Esophagus squamous epithelium (tissue), 5 donors: ENCODE measurements at regions not wholly inside any gene's neighbourhood (a gene's known extent, or its start where the extent isn't known, plus 50 kb on each side); places are given as distances from the start of the nearest gene placed in this dataset.

Experiments
- DNase-seq: peaks from one replicate; lab custom pipeline; 2025; lab: John Stamatoyannopoulos, UW
- H3K27ac ChIP-seq, 4 donors: fragments of 200-600 bp; sonication (generic); one replicate each; pipeline ENCODE4 v1.5.1; 2016 to 2019; ENCODE audit warnings: mild to moderate bottlenecking in 1 of 4
- H3K27me3 ChIP-seq, 4 donors: fragments of 200-600 bp; sonication (generic); 1 replicate in 3 of 4; 2 replicates in 1 of 4; pipeline versions ENCODE4 v1.5.1 to v1.6.0; 2017 to 2021; ENCODE audit warnings: antibody characterized with exemption in 1 of 4
- H3K36me3 ChIP-seq, 3 donors: fragments of 200-600 bp; sonication (generic); one replicate each; pipeline ENCODE4 v1.5.1; 2016 to 2019
- H3K4me1 ChIP-seq, 3 donors: fragments of 200-600 bp; sonication (generic); one replicate each; pipeline ENCODE4 v1.5.1; 2017 to 2019
- H3K4me3 ChIP-seq, 4 donors: fragments of 200-600 bp; sonication (generic); 1 replicate in 3 of 4; 2 replicates in 1 of 4; pipeline ENCODE4 v1.5.1; 2016 to 2019; ENCODE audit warnings: mild to moderate bottlenecking in 2 of 4, moderate library complexity in 1 of 4
- H3K9me3 ChIP-seq, 3 donors: fragments of 200-600 bp; sonication (generic); one replicate each; pipeline ENCODE4 v1.5.1; 2016 to 2019
- POLR2A ChIP-seq, 4 donors: fragments of 450-650 bp; IDR thresholded peaks; one replicate each; pipeline ENCODE4 v1.6.1; 2017; ENCODE audit warnings: antibody characterized with exemption in 4 of 4, mild to moderate bottlenecking in 4 of 4, moderate library complexity in 3 of 4
- WGBS, 2 donors: methylation state at CpG; one replicate each; pipeline ENCODE4 v1.1.5; 2018; 5-methylcytosine and 5-hydroxymethylcytosine counted together
- intact Hi-C: fragments of 100-400 bp; cut with DNase I; formaldehyde crosslinking; loops from one replicate; pipeline ENCODE4 v1.15.0; 2022
- TF ChIP-seq, protein P1 (sequence below), 6 experiments: fragments of 450-650 bp in 4 of 6; fragments of 200-600 bp in 2 of 6; sonication (generic) in 2 of 6; IDR thresholded peaks; one replicate each; pipeline ENCODE4 v1.5.1; 2016 to 2019; ENCODE audit warnings: antibody characterized with exemption in 6 of 6, mild to moderate bottlenecking in 4 of 6, moderate library complexity in 4 of 6
- donor health status: DM: yes; HTN: yes; CAD: no.

- peaks cover 0 to 56% (median 0%) of the 10 kb centered on the region in 4 donors for H3K27me3 ChIP-seq
- no peaks in the 10 kb centered on the region for H3K36me3 ChIP-seq
- 71 to 79% methylated on average over 1 to 4 of the region's 6 CpGs for WGBS, 2 donors
- intact Hi-C loops = no loop called here
- H3K27ac ChIP-seq = no peak overlapping the region
- no peak overlapping the region for H3K4me3 ChIP-seq
- no peak for TF ChIP-seq POLR2A (IDR thresholded peaks at IDR 0.05)
- TF ChIP-seq, protein P1, sequence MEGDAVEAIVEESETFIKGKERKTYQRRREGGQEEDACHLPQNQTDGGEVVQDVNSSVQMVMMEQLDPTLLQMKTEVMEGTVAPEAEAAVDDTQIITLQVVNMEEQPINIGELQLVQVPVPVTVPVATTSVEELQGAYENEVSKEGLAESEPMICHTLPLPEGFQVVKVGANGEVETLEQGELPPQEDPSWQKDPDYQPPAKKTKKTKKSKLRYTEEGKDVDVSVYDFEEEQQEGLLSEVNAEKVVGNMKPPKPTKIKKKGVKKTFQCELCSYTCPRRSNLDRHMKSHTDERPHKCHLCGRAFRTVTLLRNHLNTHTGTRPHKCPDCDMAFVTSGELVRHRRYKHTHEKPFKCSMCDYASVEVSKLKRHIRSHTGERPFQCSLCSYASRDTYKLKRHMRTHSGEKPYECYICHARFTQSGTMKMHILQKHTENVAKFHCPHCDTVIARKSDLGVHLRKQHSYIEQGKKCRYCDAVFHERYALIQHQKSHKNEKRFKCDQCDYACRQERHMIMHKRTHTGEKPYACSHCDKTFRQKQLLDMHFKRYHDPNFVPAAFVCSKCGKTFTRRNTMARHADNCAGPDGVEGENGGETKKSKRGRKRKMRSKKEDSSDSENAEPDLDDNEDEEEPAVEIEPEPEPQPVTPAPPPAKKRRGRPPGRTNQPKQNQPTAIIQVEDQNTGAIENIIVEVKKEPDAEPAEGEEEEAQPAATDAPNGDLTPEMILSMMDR (IDR thresholded peaks at IDR 0.05) = no peak
- DNase-seq = no peak
- no peaks in the 10 kb centered on the region for H3K4me1 ChIP-seq
- H3K9me3 ChIP-seq = no peaks in the 10 kb centered on the region
Measured at GRCh38 chr20:56949318-56949717, 317.1 kb downstream of the BMP7 start.

DNA sequence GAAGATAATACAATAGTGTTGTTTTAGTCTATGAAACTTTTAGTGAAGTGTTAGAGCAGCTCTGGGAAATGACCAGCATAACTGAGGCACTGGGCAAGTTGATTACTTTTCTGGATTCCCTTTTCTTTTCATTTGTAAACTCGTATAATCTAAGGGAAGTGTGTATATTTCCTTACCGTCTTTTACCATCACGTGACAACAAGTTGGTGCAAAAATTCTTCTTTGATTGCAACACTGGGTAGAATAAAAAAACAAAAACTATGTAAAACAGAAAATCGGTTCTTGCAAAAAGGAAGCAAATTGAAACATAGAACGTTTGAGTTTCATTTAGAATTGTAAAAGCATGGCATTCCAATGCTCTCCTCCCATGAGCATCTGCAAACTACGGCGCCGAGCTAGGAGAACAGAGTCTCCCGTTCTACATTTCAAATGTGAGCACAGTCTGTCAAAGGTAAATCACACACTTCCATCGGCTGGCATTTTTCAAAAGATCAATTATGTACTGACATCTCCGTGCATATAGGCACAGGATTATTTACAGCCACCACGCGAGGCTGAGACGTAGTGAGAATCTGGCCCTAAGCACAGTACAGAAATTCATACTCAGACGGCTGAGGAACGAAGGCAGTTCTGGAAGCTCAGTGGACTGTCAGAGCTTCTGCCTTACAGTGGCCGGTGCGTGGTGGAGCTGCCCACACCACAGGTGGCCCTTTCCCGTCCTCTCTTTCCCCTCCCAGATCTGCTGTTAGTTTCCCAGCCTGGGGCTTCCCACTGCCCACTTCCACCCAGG lies 314.0 kb downstream of the BMP7 start:
- Histone ChIP-seq H3K4me1 (peaks cover 0 to 23% (median 0%) of the 10 kb centered on the region in 3 donors), H3K27me3 (peaks cover 0 to 74% (median 0%) of the 10 kb centered on the region in 4 donors), H3K9me3 (no peaks in the 10 kb centered on the region), H3K27ac (no peak overlapping the region), H3K36me3 (no peaks in the 10 kb centered on the region), H3K4me3 (no peak overlapping the region)
- intact Hi-C loops = no loop called here
- 55 to 69% methylated on average over 16 to 18 of the region's 19 CpGs for WGBS, 2 donors
- no peak for TF ChIP-seq POLR2A (IDR thresholded peaks at IDR 0.05)
- no peak for DNase-seq

DNA sequence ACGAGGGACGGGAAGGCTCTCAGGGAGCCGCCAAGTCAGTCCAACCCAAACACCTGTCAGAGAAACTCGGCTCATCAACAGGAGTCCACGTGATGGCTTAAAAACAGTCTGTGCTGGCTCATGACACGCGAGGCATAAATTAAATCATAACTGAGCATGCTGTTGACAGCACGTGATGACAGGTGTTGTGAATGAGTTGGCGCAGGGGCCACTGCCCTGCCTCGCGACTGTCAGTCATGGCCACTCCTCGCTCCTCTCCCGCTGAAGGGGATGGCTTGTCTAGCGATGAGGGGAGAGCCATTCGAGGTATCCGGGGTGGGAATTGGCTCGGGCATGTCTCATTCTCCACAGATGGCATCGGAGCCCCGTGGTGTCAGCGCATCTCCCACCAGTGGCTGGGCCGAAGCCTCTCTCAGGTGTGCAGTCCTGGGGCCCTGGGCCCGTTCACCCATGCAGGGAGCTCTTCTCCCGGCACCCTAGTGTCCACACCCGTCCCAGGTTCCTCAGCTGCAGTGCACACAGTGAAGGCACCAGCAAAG lies 313.3 kb downstream of the BMP7 start:
- WGBS, 2 donors = 70 to 86% methylated on average over 9 to 16 of the region's 24 CpGs
- Histone ChIP-seq H3K36me3 (no peaks in the 10 kb centered on the region), H3K27me3 (peaks cover 0 to 76% (median 0%) of the 10 kb centered on the region in 4 donors), H3K4me1 (peaks cover 0 to 29% (median 0%) of the 10 kb centered on the region in 3 donors), H3K27ac (no peak overlapping the region), H3K4me3 (no peak overlapping the region), H3K9me3 (no peaks in the 10 kb centered on the region)
- intact Hi-C loops = no loop called here
- DNase-seq = no peak
- TF ChIP-seq POLR2A (IDR thresholded peaks at IDR 0.05) = no peak
- TF ChIP-seq, protein P1 (IDR thresholded peaks at IDR 0.05) = no peak

GRCh38 chr20:56954797-56955196 lies 311.6 kb downstream of the BMP7 start:
- no peak overlapping the region for H3K4me3 ChIP-seq
- intact Hi-C loops = no loop called here
- 96% methylated on average over 5 of the region's 15 CpGs; no CpG with 5 or more reads in 1 of the 2 donors for WGBS, 2 donors
- peaks cover 0 to 83% (median 0%) of the 10 kb centered on the region in 4 donors for H3K27me3 ChIP-seq
- H3K4me1 ChIP-seq = peaks cover 0 to 30% (median 0%) of the 10 kb centered on the region in 3 donors
- no peak for DNase-seq
- H3K36me3 ChIP-seq = no peaks in the 10 kb centered on the region
- H3K27ac ChIP-seq = no peak overlapping the region
- TF ChIP-seq, protein P1 (IDR thresholded peaks at IDR 0.05) = no peak
- TF ChIP-seq POLR2A (IDR thresholded peaks at IDR 0.05) = no peak
- no peaks in the 10 kb centered on the region for H3K9me3 ChIP-seq

GRCh38 chr20:56955680-56956079 lies 310.8 kb downstream of the BMP7 start:
- intact Hi-C loops = no loop called here
- Histone ChIP-seq H3K9me3 (no peaks in the 10 kb centered on the region), H3K27ac (no peak overlapping the region), H3K27me3 (peaks cover 0 to 85% (median 0%) of the 10 kb centered on the region in 4 donors), H3K36me3 (no peaks in the 10 kb centered on the region), H3K4me1 (peaks cover 0 to 30% (median 0%) of the 10 kb centered on the region in 3 donors), H3K4me3 (no peak overlapping the region)
- DNase-seq = no peak
- WGBS, 2 donors = 25 to 43% methylated on average over 9 of the region's 9 CpGs
- no peak for TF ChIP-seq POLR2A (IDR thresholded peaks at IDR 0.05)
- TF ChIP-seq, protein P1 (IDR thresholded peaks at IDR 0.05) = no peak
